Loucy (cell line): ENCODE measurements at regions not wholly inside any gene's neighbourhood (a gene's known extent, or its start where the extent isn't known, plus 50 kb on each side); places are given as distances from the start of the nearest gene placed in this dataset.

Source experiments
- CTCF ChIP-seq: fragments of 200-600 bp; sonication (generic); conservative IDR thresholded peaks from 2 replicates; pipeline ENCODE4 v1.5.1; 2014; ENCODE audit warnings: mild to moderate bottlenecking, antibody characterized with exemption, low read length
- EZH2phosphoT487 ChIP-seq: fragments of 200-600 bp; IDR thresholded peaks from 2 replicates; pipeline ENCODE4 v1.6.1; 2018; ENCODE audit warnings: antibody characterized with exemption, mild to moderate bottlenecking, moderate library complexity, borderline replicate concordance

GRCh38 chr6:91266156-91266555 lies 679.3 kb upstream of the MAP3K7 start:
- TF ChIP-seq CTCF (no peak), EZH2phosphoT487 (no peak)
